Prostate gland (tissue), 2 donors: ENCODE measurements at regions not wholly inside any gene's neighbourhood (a gene's known extent, or its start where the extent isn't known, plus 50 kb on each side); places are given as distances from the start of the nearest gene placed in this dataset.

Source experiments
- POLR2AphosphoS5 ChIP-seq: sonication (generic); formaldehyde crosslinking; IDR thresholded peaks from one replicate; pipeline ENCODE4 v1.6.1; 2017; ENCODE audit warnings: antibody characterized with exemption
- TF ChIP-seq, protein P1 (sequence below), 4 experiments: fragments of 200-600 bp in 2 of 4; fragments of 450-650 bp in 2 of 4; sonication (generic) in 2 of 4; IDR thresholded peaks; 1 replicate in 3 of 4; 2 replicates in 1 of 4; pipeline ENCODE4 v1.5.1; 2016 to 2019; ENCODE audit warnings: antibody characterized with exemption in 4 of 4, mild to moderate bottlenecking in 2 of 4, moderate library complexity in 2 of 4

DNA sequence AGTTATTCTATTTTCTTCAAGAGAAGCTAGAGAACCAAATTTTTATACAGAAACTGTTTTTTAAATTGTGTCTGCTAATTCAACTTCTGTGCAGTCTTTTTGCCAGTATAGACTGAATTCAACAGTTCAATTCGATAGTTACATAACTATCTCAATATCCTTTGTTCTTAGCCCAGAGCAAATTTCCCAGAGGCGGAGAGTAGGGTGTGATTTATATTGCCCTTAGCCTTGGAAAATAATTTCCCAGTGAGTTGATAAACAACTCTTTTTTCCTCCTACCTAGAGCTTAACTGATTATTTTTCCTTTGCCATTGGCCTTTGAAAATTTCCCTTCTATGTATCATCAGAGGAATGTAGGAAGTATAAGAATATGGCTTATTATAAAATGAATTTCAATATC, 420.5 kb downstream of the NSUN3 start:
- TF ChIP-seq, protein P1, sequence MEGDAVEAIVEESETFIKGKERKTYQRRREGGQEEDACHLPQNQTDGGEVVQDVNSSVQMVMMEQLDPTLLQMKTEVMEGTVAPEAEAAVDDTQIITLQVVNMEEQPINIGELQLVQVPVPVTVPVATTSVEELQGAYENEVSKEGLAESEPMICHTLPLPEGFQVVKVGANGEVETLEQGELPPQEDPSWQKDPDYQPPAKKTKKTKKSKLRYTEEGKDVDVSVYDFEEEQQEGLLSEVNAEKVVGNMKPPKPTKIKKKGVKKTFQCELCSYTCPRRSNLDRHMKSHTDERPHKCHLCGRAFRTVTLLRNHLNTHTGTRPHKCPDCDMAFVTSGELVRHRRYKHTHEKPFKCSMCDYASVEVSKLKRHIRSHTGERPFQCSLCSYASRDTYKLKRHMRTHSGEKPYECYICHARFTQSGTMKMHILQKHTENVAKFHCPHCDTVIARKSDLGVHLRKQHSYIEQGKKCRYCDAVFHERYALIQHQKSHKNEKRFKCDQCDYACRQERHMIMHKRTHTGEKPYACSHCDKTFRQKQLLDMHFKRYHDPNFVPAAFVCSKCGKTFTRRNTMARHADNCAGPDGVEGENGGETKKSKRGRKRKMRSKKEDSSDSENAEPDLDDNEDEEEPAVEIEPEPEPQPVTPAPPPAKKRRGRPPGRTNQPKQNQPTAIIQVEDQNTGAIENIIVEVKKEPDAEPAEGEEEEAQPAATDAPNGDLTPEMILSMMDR (IDR thresholded peaks at IDR 0.05), result no peak
- TF ChIP-seq POLR2AphosphoS5, result no peak
